Trophoblast cell (in vitro differentiated cells and primary cell): ENCODE measurements at regions not wholly inside any gene's neighbourhood (a gene's known extent, or its start where the extent isn't known, plus 50 kb on each side); places are given as distances from the start of the nearest gene placed in this dataset.
"Not testable (repeated sequence)": the region's sequence is repeated elsewhere in the genome, so short reads cannot be mapped to it uniquely, and the experiment has no call there.

Source experiments
- DNase-seq, 2 donors: peaks; one replicate each; pipeline ENCODE4 v3.0.0-alpha.2; 2016
- H2AFZ ChIP-seq: 2 replicates; pipeline ENCODE4 v1.6.1; 2013; ENCODE audit warnings: low read length, moderate library complexity, mild to moderate bottlenecking; ENCODE audit not compliant: insufficient read depth, poor library complexity
- H2AK5ac ChIP-seq: 2 replicates; pipeline ENCODE4 v1.6.1; 2013; ENCODE audit warnings: mild to moderate bottlenecking, low read length
- H2BK120ac ChIP-seq: 2 replicates; pipeline ENCODE4 v1.6.1; 2013; ENCODE audit warnings: low read length, mild to moderate bottlenecking, moderate library complexity; ENCODE audit not compliant: insufficient read depth, poor library complexity
- H2BK12ac ChIP-seq: 2 replicates; pipeline ENCODE4 v1.6.1; 2013; ENCODE audit warnings: mild to moderate bottlenecking, low read length, moderate library complexity
- H2BK5ac ChIP-seq: 2 replicates; pipeline ENCODE4 v1.6.1; 2013; ENCODE audit warnings: low read length, low read depth, moderate library complexity, mild to moderate bottlenecking; ENCODE audit not compliant: poor library complexity
- H3K14ac ChIP-seq: 2 replicates; pipeline ENCODE4 v1.6.1; 2013; ENCODE audit warnings: mild to moderate bottlenecking, low read length
- H3K18ac ChIP-seq: 2 replicates; pipeline ENCODE4 v1.6.1; 2013; ENCODE audit warnings: mild to moderate bottlenecking, low read length
- H3K23ac ChIP-seq: 2 replicates; pipeline ENCODE4 v1.6.1; 2013; ENCODE audit warnings: low read length
- H3K27ac ChIP-seq: 2 replicates; pipeline ENCODE4 v1.5.1; 2013; ENCODE audit warnings: low read depth, mild to moderate bottlenecking, inconsistent platforms, low read length, moderate library complexity
- H3K27me3 ChIP-seq: 2 replicates; pipeline ENCODE4 v1.6.1; 2013; ENCODE audit warnings: inconsistent platforms, mild to moderate bottlenecking, low read length, moderate library complexity; ENCODE audit not compliant: insufficient read depth
- H3K36me3 ChIP-seq, 2 experiments: 1 replicate in 1 of 2; 2 replicates in 1 of 2; pipeline ENCODE4 v1.6.1; 2013; ENCODE audit warnings: low read length in 2 of 2, mild to moderate bottlenecking in 2 of 2, moderate library complexity in 1 of 2; ENCODE audit not compliant: insufficient read depth in 2 of 2, control insufficient read depth in 1 of 2
- H3K4ac ChIP-seq: 2 replicates; pipeline ENCODE4 v1.6.1; 2013; ENCODE audit warnings: low read depth, mild to moderate bottlenecking, low read length, moderate library complexity
- H3K4me1 ChIP-seq, 2 experiments: 1 replicate in 1 of 2; 2 replicates in 1 of 2; pipeline ENCODE4 v1.6.1; 2013; ENCODE audit warnings: low read length in 2 of 2, mild to moderate bottlenecking in 2 of 2, moderate library complexity in 1 of 2; ENCODE audit not compliant: insufficient read depth in 2 of 2, control insufficient read depth in 1 of 2
- H3K4me2 ChIP-seq: 2 replicates; pipeline ENCODE4 v1.6.1; 2013; ENCODE audit warnings: inconsistent platforms, mild to moderate bottlenecking, low read length, moderate library complexity
- H3K4me3 ChIP-seq: 2 replicates; pipeline ENCODE4 v1.5.1; 2013; ENCODE audit warnings: mild to moderate bottlenecking, low read depth, low read length, inconsistent platforms
- H3K79me1 ChIP-seq: one replicate; pipeline ENCODE4 v1.6.1; 2013; ENCODE audit warnings: low read length
- H3K79me2 ChIP-seq: 2 replicates; pipeline ENCODE4 v1.6.1; 2013; ENCODE audit warnings: low read length, mild to moderate bottlenecking; ENCODE audit not compliant: control insufficient read depth, insufficient read depth, poor library complexity
- H3K9ac ChIP-seq: 2 replicates; pipeline ENCODE4 v1.6.1; 2013; ENCODE audit warnings: mild to moderate bottlenecking, low read length
- H3K9me3 ChIP-seq: 2 replicates; pipeline ENCODE4 v1.6.1; 2013; ENCODE audit warnings: low read depth, mild to moderate bottlenecking, control low read depth, inconsistent platforms, low read length; ENCODE audit not compliant: insufficient read depth
- H4K12ac ChIP-seq: 2 replicates; pipeline ENCODE4 v1.6.1; 2013; ENCODE audit warnings: low read depth, mild to moderate bottlenecking, low read length, moderate library complexity
- H4K8ac ChIP-seq: 2 replicates; pipeline ENCODE4 v1.6.1; 2013; ENCODE audit warnings: low read depth, mild to moderate bottlenecking, low read length, moderate library complexity
- H4K91ac ChIP-seq: one replicate; pipeline ENCODE4 v1.6.1; 2013; ENCODE audit warnings: low read depth, mild to moderate bottlenecking, low read length, moderate library complexity
- WGBS: extraction: QIAGEN DNeasy Blood & Tissue Kit; methylation state at CpG from one replicate; pipeline ENCODE4 v1.1.7; 2013; ENCODE audit warnings: missing lambda C conversion rate; ENCODE audit not compliant: insufficient read length, insufficient coverage; ENCODE audit errors: extremely low coverage; 5-methylcytosine and 5-hydroxymethylcytosine counted together

DNA sequence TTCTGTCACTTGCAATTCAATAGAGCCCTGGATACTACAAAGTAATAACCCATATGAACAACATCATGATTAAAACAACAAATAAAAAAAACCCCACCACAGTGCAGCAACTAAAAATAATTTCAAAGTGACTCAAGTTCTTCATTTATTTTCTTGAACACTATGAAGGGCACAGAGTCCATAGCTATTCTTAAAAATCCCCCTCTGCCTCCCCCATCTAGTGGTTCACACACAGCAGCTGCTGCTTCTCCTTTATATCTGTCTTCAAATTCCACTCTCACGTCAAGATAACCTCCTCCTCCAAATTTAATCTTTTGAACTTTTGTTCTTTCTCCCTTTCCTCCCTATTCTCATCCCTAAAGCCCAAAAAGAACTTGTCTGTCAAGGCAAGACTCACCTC is 591.3 kb downstream of the ZEB2 start:
- H2BK120ac ChIP-seq, result no peak overlapping the region
- H3K9ac ChIP-seq, result no peak overlapping the region
- no peak overlapping the region for H3K18ac ChIP-seq
- H2BK5ac ChIP-seq, result no peak overlapping the region
- no peaks in the 10 kb centered on the region for H3K36me3 ChIP-seq
- H3K14ac ChIP-seq, result no peak overlapping the region
- no peak overlapping the region for H3K4me3 ChIP-seq
- H3K4ac ChIP-seq, result no peak overlapping the region
- no peak overlapping the region for H2AK5ac ChIP-seq
- no peak overlapping the region for H3K27ac ChIP-seq
- no peaks in the 10 kb centered on the region for H3K27me3 ChIP-seq
- no peaks in the 10 kb centered on the region for H3K4me1 ChIP-seq
- H3K4me2 ChIP-seq, result no peak overlapping the region
- H3K23ac ChIP-seq, result no peak overlapping the region
- no peak overlapping the region for H4K91ac ChIP-seq
- no peaks in the 10 kb centered on the region for H3K79me1 ChIP-seq
- H3K79me2 ChIP-seq, result no peaks in the 10 kb centered on the region
- no peaks in the 10 kb centered on the region for H3K9me3 ChIP-seq
- no peak overlapping the region for H2BK12ac ChIP-seq
- H4K12ac ChIP-seq, result no peak overlapping the region
- no CpG with 5 or more reads among the region's 1 CpG for WGBS
- no peak for DNase-seq
- H4K8ac ChIP-seq, result no peak overlapping the region
- H2AFZ ChIP-seq, result no peak overlapping the region

DNA sequence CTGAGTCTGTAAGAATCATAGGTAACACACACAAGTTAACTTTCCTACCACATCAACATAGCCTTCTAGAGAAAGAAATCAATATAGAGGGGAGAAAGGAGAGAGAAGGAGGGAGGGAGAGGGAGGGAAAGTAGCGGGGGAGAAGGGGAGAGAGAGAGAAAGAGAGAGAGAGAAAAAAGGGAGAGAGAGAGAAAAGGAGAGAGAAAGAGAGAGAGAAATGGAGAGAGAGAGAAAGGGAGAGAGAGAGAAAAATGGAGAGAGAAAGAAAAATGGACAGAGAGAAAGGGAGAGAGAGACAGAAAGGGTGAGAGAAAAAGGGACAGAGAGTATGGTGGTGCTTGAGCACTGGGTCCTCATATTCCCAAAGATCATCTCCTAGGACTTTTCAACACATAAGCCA is 591.7 kb downstream of the ZEB2 start:
- Histone ChIP-seq H3K18ac (no peak overlapping the region), H3K27ac (no peak overlapping the region), H2BK120ac (no peak overlapping the region), H3K27me3 (no peaks in the 10 kb centered on the region), H4K8ac (no peak overlapping the region), H3K79me1 (no peaks in the 10 kb centered on the region), H3K36me3 (no peaks in the 10 kb centered on the region), H3K9ac (no peak overlapping the region), H2AK5ac (no peak overlapping the region), H3K4me1 (no peaks in the 10 kb centered on the region), H4K12ac (no peak overlapping the region), H3K23ac (no peak overlapping the region), H3K9me3 (no peaks in the 10 kb centered on the region), H3K14ac (no peak overlapping the region), H2BK5ac (no peak overlapping the region), H2AFZ (no peak overlapping the region), H3K4ac (no peak overlapping the region), H3K79me2 (no peaks in the 10 kb centered on the region), H3K4me2 (no peak overlapping the region), H4K91ac (no peak overlapping the region), H3K4me3 (no peak overlapping the region), H2BK12ac (no peak overlapping the region)
- 100% methylated on average over 1 of the region's 1 CpG for WGBS
- DNase-seq, result no peak

DNA sequence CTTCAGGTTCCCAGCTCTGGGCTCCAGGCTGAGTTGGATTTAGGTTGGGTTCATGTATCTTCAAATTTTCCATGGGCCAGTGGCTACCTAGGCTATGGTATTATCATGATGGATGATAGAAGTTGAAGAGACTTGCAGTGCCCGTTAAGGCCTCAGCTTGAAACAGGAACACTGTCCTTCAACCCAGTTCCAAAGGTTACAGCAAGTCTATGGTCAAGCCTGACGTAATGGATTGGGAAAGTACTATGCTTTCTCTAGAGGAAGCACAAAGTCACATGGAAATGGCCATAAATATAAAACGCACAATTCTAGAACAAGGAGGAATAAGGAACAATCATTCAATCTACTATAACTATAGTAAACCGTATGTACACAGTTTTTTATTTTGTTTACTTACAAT is 593.2 kb downstream of the ZEB2 start:
- Histone ChIP-seq H3K27me3 (no peaks in the 10 kb centered on the region), H3K4me3 (no peak overlapping the region), H4K8ac (no peak overlapping the region), H3K36me3 (no peaks in the 10 kb centered on the region), H3K18ac (no peak overlapping the region), H4K12ac (no peak overlapping the region), H3K23ac (no peak overlapping the region), H2BK12ac (no peak overlapping the region), H3K79me2 (no peaks in the 10 kb centered on the region), H2BK5ac (no peak overlapping the region), H2BK120ac (no peak overlapping the region), H3K14ac (no peak overlapping the region), H3K27ac (no peak overlapping the region), H3K4me1 (no peaks in the 10 kb centered on the region), H2AK5ac (no peak overlapping the region), H3K9ac (no peak overlapping the region), H3K79me1 (no peaks in the 10 kb centered on the region), H3K9me3 (no peaks in the 10 kb centered on the region), H3K4ac (no peak overlapping the region), H2AFZ (no peak overlapping the region), H3K4me2 (no peak overlapping the region), H4K91ac (no peak overlapping the region)
- no CpG with 5 or more reads among the region's 4 CpGs for WGBS
- no peak for DNase-seq

DNA sequence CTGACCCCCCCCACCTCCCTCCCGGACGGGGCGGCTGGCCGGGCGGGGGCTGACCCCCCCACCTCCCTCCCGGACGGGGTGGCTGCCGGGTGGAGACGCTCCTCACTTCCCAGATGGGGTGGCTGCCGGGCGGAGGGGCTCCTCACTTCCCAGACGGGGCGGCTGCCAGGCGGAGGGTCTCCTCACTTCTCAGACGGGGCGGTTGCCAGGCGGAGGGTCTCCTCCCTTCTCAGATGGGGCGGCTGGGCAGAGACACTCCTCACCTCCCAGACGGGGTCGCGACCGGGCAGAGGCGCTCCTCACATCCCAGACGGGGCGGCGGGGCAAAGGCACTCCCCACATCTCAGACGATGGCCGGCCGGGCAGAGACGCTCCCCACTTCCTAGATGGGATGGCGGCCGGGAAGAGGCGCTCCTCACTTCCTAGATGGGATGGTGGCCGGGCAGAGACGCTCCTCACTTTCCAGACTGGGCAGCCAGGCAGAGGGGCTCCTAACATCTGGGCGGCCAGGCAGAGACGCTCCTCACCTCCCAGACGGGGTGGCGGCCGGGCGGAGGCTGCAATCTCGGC is 597.6 kb downstream of the ZEB2 start:
- H4K8ac ChIP-seq, H2AK5ac ChIP-seq, H3K23ac ChIP-seq, H4K12ac ChIP-seq, DNase-seq, H3K36me3 ChIP-seq, H3K4me3 ChIP-seq, H4K91ac ChIP-seq, H3K14ac ChIP-seq, H2BK120ac ChIP-seq, H3K4ac ChIP-seq, H3K27ac ChIP-seq, H3K27me3 ChIP-seq, H2BK5ac ChIP-seq, H3K18ac ChIP-seq, H2BK12ac ChIP-seq, H3K4me2 ChIP-seq, H3K79me2 ChIP-seq, H3K9me3 ChIP-seq, H3K9ac ChIP-seq, H2AFZ ChIP-seq, H3K4me1 ChIP-seq, H3K79me1 ChIP-seq: not testable (repeated sequence)
- no CpG with 5 or more reads among the region's 42 CpGs for WGBS
